GM12873 (cell line): ENCODE measurements at regions not wholly inside any gene's neighbourhood (a gene's known extent, or its start where the extent isn't known, plus 50 kb on each side); places are given as distances from the start of the nearest gene placed in this dataset.

Source experiments
- TF ChIP-seq, protein P1 (sequence below): IDR thresholded peaks from 2 replicates; pipeline ENCODE4 v1.5.1; 2012; ENCODE audit warnings: low read depth, mild to moderate bottlenecking, moderate library complexity, low read length, control low read depth; ENCODE audit not compliant: insufficient read depth; ENCODE audit errors: missing control alignments

DNA sequence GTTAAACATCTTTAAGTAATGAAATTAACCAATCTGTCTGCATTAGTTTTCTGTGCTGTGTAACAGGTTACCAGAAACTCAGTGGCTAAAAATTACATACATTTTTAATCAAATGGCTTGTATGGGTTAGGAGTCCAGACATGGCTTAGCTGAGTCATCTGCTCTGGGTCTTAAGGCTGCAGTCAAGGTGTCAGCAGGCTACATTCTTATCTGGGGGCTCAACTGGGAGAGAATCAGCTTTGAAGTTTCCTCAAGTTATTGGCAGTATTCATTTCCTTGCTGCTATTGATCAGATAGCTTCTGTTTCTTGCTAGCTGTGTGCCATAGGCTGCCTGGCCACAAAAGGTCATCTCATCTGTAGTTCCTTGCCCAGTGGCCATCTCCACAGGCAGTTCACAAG, 1163.0 kb downstream of the DIAPH3 start:
- TF ChIP-seq, protein P1, sequence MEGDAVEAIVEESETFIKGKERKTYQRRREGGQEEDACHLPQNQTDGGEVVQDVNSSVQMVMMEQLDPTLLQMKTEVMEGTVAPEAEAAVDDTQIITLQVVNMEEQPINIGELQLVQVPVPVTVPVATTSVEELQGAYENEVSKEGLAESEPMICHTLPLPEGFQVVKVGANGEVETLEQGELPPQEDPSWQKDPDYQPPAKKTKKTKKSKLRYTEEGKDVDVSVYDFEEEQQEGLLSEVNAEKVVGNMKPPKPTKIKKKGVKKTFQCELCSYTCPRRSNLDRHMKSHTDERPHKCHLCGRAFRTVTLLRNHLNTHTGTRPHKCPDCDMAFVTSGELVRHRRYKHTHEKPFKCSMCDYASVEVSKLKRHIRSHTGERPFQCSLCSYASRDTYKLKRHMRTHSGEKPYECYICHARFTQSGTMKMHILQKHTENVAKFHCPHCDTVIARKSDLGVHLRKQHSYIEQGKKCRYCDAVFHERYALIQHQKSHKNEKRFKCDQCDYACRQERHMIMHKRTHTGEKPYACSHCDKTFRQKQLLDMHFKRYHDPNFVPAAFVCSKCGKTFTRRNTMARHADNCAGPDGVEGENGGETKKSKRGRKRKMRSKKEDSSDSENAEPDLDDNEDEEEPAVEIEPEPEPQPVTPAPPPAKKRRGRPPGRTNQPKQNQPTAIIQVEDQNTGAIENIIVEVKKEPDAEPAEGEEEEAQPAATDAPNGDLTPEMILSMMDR = no peak

DNA sequence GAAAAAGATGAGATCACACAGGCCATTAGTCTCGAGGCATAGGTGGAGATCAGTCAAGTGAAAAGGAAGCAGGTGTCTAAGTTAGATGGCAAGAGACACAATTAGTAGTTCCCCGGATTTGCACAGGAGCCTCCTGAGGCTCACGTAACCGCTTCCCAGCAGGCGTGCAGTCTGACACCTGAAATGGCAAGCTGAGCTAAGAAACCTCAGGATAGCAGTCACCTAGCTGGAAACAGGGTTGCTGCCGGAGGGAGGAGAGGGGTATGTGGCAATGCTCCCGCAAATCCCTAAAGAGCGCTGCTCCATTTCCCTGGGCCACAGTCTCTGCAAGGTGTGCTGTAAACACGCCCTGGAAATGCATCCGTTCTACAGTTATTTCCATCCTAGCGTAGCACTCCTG, 1151.0 kb downstream of the DIAPH3 start:
- TF ChIP-seq, protein P1 = no peak

DNA sequence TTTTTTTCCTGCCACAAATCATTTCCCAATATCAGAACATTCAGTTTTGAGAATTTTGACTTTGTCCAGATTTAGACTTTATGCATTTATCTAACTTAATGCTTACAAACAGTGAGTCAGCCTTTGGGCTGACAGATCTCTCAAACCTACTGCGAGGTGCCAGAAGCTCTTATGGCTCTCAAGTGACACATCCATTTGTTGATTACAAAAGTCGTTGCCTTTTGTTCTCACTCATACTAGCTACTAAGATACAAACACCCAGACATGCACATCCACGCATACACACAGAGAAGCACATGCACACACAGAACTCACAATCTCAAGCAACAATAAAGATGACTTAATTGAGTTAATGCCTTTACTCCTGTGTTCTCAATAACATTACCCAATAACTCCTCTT, 1147.5 kb downstream of the DIAPH3 start:
- TF ChIP-seq, protein P1 = no peak

DNA sequence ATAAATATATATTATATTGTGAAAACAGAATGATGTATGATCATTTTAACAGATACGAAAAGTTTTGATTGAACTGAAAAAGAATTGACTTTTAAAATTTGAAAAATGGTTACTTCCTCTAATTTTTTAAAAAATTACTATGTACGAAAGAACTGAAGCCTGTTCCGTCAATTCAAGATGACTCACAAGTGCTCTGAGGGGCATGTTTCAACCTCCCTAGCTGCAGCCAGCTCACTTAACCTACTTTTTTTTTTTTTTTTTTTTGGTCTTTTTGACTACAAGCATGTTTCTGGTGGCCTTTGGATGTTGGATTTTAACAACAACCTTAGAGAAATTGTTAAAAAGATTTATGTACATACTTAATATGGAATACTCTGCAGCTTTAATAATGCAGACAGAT, 1139.3 kb downstream of the DIAPH3 start:
- TF ChIP-seq, protein P1 = no peak

DNA sequence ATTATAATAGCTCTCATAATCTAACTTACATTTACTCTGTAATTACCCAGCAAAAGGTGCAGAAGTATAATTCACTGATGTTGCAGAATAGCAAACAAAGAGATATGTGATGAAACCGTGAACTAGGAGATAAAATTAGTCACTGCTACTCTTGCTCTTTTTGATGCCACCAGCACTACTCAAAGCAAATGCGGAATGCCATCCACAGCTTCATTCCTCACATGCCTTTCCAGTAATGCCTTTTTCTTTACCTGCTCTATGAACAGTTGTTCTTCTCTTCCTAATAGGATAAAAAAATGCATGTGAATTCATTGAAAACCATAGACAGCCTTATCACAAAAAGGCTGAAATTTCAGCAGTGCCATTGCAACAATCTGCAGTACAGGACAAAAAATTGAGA, 1129.5 kb downstream of the DIAPH3 start:
- TF ChIP-seq, protein P1 = no peak

DNA sequence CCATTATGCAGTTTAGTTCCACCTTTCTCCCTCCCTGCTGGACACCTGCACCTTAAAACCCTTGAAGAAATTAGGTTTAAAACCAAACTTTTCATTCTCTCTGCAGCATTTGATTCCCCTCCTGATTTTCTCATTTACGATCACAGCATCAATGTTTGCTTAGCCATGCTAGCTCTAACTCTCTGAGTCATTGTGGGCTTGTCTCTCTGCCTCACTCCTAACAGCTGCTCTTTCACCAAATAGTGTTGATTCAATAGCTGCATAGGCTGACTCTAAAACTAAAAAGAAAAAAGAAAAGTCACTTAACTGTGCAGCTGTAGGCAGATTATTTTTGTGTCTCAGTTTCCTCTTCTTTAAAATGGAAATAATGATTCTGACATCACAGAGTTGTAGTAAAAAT, 1124.9 kb downstream of the DIAPH3 start:
- TF ChIP-seq, protein P1 = no peak

DNA sequence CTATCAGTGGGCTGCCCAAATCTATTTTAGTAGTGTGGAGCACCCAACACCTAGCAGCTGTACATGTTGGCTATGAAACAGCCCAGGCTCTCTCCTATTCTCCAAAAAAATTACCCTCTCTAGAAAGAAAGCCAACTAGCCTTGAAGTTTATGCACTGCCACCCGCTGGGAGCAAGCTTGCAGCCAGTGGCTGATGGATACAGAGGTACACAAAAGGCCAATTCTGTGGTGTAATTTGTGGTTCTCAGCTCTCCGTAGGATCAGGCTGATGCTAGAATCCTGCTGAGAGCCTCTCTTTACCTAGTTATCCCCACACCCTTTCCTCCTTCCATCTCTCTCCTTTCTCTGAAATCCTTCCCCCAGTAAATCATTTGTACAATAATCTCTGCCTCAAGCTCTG, 1120.7 kb downstream of the DIAPH3 start:
- TF ChIP-seq, protein P1 = no peak
